LNCAP (cell line): ENCODE measurements at regions not wholly inside any gene's neighbourhood (a gene's known extent, or its start where the extent isn't known, plus 50 kb on each side); places are given as distances from the start of the nearest gene placed in this dataset.

Experiments used
- TF ChIP-seq, protein P1 (sequence below): fragments of 450-650 bp; IDR thresholded peaks from 2 replicates; pipeline ENCODE4 v1.5.1; 2017; ENCODE audit warnings: mild to moderate bottlenecking

DNA sequence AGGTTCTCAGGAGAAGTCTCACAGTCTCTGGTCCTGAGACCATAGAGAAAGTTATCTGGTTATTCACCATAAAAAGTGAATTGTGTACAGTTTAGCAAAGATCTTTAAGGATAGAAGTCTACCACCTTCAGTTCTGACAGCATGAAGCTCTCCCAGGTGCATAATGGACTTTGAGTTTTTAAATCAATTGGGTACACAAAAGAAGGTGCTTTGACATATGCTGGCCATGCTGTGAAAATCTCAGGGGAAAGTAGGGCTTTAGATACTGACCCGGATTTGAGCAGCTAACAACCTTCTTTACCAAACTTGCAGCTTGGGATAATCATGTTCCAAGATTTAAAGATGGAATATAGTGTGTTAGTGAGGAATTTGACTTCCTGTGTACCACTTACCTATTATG, 264.2 kb downstream of the ZSWIM6 start:
- TF ChIP-seq, protein P1, sequence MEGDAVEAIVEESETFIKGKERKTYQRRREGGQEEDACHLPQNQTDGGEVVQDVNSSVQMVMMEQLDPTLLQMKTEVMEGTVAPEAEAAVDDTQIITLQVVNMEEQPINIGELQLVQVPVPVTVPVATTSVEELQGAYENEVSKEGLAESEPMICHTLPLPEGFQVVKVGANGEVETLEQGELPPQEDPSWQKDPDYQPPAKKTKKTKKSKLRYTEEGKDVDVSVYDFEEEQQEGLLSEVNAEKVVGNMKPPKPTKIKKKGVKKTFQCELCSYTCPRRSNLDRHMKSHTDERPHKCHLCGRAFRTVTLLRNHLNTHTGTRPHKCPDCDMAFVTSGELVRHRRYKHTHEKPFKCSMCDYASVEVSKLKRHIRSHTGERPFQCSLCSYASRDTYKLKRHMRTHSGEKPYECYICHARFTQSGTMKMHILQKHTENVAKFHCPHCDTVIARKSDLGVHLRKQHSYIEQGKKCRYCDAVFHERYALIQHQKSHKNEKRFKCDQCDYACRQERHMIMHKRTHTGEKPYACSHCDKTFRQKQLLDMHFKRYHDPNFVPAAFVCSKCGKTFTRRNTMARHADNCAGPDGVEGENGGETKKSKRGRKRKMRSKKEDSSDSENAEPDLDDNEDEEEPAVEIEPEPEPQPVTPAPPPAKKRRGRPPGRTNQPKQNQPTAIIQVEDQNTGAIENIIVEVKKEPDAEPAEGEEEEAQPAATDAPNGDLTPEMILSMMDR, result no peak

DNA sequence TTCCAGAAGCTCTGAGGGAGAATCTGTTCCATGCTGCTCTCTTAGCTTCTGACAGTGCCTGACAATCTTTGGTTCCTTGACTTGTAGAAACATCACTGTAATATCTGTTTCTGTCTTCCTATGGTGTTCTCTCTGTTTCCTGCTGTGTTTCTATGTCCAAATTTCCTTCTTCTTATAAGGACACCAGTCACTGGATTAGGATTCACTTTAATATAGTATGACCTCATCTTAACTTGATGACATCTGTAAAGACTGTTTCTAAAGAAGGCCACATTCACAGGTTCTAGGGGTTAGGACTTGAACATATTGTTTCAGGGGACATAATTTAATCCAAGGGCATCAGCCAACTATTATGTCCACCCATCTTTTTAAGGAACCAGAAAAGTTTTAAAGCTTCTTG, 265.6 kb downstream of the ZSWIM6 start:
- TF ChIP-seq, protein P1, result no peak

DNA sequence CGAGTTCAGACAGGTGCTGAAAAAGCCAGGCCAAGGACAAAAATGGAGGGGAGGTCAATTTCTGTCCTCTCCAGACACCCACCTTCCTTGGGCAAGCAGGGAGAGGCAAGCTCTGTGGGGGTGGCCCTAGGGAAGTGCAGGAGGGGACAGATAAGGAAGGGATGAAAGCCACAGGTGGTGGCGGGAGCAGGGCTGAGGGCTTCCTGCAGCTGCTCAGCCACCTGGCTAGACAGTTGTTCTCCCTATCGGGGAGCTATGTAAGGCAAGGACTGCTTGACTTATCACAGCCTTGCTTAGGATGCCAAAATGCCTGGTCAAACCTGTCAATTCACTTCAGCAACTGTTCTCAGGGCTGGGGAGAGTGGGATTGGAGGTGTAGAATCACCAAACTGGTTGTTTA, 266.1 kb downstream of the ZSWIM6 start:
- TF ChIP-seq, protein P1, result no peak

DNA sequence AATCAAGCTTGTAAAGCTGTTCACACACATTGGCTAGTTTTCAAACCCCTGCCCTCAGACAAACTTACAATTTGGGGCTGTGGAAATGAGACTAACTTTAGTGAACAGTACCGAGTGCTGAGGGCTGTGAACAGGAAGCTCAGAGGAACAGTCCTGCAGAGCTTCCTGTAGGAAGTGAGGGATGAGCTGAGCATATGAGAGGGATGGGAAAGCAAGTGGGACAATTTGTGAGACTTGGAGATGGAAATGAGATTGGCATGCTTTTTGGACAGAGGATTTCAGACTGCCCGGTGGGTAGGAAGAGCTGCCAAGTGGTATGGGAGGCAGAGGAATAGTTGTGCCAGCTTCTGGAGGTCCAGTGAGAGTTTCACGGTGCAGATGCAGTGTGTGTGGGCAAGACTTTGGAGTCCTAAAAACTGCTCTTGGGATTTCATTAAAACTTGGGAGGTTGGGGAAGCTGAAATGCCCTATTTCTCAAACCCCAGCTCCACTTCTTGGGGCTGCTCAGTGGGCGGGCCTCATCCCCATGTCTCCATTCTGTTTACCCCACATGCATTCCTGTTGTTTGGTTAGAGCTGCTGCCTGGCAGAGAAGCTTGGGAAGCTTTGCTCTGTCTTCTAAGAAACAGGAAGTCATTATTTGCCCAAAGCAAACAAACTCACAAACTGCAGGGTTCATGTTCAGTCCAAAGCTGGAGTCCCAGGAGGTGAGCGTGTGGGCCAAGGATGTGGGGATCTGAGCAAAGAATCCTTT, 267.5 kb downstream of the ZSWIM6 start:
- TF ChIP-seq, protein P1, result no peak

DNA sequence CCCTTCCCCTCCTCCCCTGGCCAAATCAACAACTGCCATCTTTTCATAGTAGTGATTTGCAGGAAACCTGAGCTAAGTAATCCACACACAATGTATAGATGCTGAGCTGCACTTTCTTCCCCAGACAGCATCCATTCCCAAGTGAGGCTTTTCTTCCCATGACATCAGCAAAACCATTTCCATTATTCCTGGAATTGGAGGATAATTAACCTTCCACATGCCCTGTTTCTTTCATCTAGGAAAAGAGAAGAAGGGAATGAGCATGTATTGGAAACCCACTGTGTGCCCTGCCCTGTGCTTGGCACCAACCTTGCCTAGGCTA, 268.0 kb downstream of the ZSWIM6 start:
- TF ChIP-seq, protein P1, result no peak

DNA sequence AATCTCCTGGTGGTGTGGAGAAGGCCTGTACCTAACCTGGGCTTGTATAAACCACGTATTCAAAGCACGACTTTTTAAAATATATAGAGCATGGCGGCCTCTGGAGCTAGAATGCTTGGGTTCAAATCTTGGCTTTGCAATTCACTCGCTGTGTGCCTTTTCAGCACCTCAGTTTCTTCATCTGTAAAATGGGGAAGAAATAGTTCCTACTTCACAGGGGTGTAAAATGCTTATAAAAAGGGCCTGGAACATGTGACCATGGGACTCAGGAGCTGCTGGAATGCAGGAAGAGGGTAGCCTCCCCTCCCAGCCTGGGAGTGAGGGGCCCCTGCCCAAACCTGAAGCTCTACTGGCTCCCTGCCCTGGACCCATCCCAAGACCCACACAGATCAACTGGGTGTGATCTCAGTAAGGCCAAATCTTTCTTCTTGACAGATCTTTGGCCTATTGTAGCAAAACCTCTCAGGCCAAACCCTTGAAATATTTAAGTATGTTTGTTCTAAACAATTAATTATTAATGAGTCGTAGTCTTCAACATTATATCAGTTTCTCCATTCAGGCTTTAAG, 269.0 kb downstream of the ZSWIM6 start:
- TF ChIP-seq, protein P1, result no peak

DNA sequence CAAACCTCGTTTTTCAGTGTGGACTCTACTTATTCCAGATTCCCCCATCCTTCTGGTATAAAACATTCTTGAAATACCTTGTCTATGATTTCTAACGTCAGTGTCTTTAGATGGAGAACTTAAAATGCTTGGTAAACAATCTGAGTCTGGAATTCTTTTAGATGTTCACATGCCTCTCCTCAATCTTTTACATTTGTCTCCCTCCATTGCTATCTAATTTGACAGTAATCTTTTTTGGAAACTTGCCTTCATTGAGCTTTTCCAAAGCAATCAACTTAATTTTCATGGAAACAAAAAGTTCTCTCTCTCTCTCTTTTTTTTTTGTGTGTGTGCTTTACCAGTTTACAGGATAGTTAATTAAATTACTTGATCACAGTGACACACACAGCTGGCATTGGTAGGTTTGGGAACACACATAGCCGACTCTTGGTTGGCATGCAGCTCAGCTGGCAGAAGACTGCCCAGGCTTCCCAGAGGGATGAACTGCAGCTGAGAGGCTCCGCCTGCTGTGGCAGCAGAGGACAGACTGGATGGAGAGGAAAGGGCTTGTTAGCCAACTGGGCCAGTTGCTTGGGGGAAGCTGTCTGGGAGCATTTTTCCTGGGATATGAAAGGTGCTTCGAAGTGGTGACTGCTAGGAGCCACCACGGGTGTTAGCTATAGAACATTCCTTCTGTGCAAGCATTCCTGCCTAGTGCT, 271.3 kb downstream of the ZSWIM6 start:
- TF ChIP-seq, protein P1, result peak; percentile 41; the same call in 1 of the 2 replicates
